Ovary (tissue), 3 donors: ENCODE measurements at regions not wholly inside any gene's neighbourhood (a gene's known extent, or its start where the extent isn't known, plus 50 kb on each side); places are given as distances from the start of the nearest gene placed in this dataset.

Experiments
- EP300 ChIP-seq: sonication (generic); formaldehyde crosslinking; IDR thresholded peaks from one replicate; pipeline ENCODE4 v1.6.1; 2017; ENCODE audit warnings: antibody characterized with exemption
- POLR2A ChIP-seq: fragments of 450-650 bp; IDR thresholded peaks from one replicate; pipeline ENCODE4 v1.6.1; 2017; ENCODE audit warnings: antibody characterized with exemption, mild to moderate bottlenecking, moderate library complexity
- TF ChIP-seq, protein P1 (sequence below), 3 donors: fragments of 450-650 bp in 2 of 3; fragments of 200-600 bp in 1 of 3; IDR thresholded peaks; one replicate each; pipeline versions ENCODE4 v1.5.1 to v1.8.0; 2016 to 2022; ENCODE audit warnings: antibody characterized with exemption in 3 of 3, mild to moderate bottlenecking in 1 of 3
- donor health status: DM: no; HTN: no; CAD: no.

DNA sequence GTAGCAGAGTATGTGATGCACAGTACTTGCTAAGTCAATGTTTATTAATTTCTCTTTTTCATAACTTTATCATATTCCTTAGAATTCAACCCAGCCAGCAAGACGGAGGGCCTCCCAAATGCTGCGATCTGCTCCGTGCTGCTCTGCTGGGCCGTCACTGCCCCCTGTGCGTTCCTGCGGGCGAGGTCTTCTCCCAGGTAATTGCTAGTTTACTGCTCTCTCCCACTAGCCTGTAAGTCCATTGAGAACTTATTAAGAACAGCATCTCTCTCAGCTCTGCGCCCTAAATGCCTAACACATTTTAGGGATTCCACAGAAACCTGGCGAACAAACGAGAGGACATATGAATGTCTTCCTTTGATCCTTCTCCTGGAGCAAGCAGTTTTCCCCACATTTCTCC lies 153.6 kb upstream of the ARHGAP28 start:
- TF ChIP-seq, protein P1, sequence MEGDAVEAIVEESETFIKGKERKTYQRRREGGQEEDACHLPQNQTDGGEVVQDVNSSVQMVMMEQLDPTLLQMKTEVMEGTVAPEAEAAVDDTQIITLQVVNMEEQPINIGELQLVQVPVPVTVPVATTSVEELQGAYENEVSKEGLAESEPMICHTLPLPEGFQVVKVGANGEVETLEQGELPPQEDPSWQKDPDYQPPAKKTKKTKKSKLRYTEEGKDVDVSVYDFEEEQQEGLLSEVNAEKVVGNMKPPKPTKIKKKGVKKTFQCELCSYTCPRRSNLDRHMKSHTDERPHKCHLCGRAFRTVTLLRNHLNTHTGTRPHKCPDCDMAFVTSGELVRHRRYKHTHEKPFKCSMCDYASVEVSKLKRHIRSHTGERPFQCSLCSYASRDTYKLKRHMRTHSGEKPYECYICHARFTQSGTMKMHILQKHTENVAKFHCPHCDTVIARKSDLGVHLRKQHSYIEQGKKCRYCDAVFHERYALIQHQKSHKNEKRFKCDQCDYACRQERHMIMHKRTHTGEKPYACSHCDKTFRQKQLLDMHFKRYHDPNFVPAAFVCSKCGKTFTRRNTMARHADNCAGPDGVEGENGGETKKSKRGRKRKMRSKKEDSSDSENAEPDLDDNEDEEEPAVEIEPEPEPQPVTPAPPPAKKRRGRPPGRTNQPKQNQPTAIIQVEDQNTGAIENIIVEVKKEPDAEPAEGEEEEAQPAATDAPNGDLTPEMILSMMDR (IDR thresholded peaks at IDR 0.05) = no peak
- TF ChIP-seq POLR2A (no peak), EP300 (no peak)
